GM12874 (cell line): ENCODE measurements at regions not wholly inside any gene's neighbourhood (a gene's known extent, or its start where the extent isn't known, plus 50 kb on each side); places are given as distances from the start of the nearest gene placed in this dataset.

Experiments used
- CTCF ChIP-seq: IDR thresholded peaks from 2 replicates; pipeline ENCODE4 v1.5.1; 2011; ENCODE audit warnings: low read depth, mild to moderate bottlenecking, control low read depth, low read length, moderate library complexity; ENCODE audit not compliant: insufficient read depth

DNA sequence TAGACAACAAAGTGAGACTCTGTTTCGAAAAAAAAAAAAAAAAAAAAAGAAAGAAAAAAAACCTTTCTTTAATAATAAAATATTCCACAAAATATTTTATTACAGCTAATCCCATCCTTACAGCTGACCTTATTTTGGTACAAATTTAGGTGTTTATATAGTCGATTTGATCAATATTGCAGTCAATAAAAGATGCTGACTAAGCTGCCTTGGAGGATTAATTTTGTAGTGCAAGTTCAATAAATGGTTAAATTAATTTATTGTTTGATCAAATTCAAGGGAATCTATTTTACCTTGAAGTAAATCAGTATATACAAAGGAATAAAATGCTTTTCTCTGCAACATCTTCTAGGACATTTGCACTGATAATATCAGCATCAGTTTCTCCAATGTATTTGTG, 1764.3 kb downstream of the NCAM2 start:
- TF ChIP-seq CTCF: no peak

GRCh38 chr21:22763442-22763841, 1765.2 kb downstream of the NCAM2 start:
- TF ChIP-seq CTCF: no peak

DNA sequence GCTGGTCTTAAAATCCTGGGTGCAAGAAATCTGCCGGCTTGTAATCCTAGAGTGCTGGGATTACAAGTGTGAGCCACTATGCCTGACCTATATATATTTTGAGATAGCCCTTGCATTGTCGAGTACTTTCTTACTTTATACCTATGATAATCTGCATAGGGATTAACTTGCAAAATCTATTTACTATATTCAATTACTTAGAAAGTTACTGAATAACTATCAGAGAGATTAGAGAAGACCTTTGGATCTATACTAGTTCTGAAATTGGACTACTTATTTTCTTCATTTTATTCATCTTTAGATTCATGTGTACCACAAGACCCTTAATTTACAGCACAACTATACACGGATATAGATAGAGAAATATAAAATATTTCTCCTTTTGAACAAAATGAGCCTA, 1766.0 kb downstream of the NCAM2 start:
- no peak for TF ChIP-seq CTCF

DNA sequence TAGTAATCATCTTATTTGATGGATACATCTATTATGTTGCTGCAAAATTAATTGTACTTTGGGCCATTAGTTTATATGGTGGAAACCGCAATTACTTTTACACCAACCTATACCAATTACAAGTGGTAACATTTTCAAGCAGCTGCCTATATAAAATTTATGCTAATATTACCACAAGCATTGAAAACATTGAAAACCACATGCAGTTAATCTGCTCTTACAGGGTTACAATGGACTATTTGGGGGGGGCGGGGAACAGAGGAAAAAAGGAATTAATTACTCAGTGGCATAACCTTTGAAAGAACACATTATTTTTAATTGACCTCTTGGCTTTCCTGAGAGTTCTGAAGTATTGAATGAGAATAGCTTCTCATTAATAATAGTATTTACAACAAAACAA, 1793.2 kb downstream of the NCAM2 start:
- TF ChIP-seq CTCF: no peak

DNA sequence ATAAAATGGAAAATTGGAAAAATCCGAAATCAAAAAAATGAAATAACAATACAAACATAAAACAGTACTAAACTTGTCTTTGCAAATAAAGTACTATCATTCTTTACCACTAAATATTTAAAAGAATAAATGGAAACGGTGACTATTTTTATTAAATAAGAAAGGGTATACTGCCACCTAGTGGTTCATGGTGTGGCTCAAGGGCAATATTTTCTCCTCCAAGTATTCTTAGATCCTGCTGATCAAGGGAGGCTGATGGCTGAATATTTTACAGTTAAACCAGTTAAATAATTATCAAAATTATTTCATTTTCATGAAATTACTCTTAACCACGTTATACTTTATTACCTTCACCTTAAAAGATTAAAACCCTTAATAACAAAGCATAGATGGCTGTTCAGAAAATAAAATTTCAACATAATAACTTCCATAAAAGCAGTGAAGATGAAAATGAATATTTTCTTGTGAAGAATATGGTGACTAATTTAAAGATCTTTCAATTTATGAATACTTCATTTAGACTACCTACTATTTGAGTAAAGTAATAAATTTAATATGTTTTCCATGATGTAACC, 1793.9 kb downstream of the NCAM2 start:
- 0 out of 2 replicates have a peak, but pooled peaks have one; percentile 18 for TF ChIP-seq CTCF

- no peak for TF ChIP-seq CTCF
These were observed 1796.9 kb downstream of the NCAM2 start for GRCh38 chr21:22795091-22795490.

DNA sequence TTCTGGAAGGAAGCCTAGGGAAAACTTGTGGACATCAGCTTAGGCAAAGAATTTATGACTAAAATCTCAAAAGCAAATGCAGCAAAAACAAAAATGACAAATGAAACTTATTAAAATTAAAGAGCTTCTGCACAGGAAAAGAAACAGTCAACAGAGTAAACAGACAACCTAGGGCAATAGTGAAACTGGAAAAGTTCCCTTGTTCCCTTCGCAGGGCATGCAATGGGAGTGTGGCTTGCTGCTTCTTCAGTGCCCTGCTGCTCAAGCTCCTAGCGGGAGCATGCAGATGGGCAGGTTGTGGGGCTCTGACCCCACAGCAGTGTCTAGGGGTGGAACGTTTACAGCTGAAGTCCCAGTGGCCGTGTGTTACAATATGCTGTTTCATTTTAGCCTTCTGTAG, 1797.4 kb downstream of the NCAM2 start:
- no peak for TF ChIP-seq CTCF
